Adipocyte (in vitro differentiated cells): ENCODE measurements at regions not wholly inside any gene's neighbourhood (a gene's known extent, or its start where the extent isn't known, plus 50 kb on each side); places are given as distances from the start of the nearest gene placed in this dataset.
"Not testable (repeated sequence)": the region's sequence is repeated elsewhere in the genome, so short reads cannot be mapped to it uniquely, and the experiment has no call there.

ENCODE experiments used
- DNase-seq: peaks from one replicate; pipeline ENCODE4 v3.0.0-alpha.2; 2015; ENCODE audit warnings: low read depth
- H3K27me3 ChIP-seq: replicated peaks from 2 replicates; pipeline ENCODE4 v1.7.0; 2013; ENCODE audit warnings: mild to moderate bottlenecking, low read length, moderate library complexity; ENCODE audit not compliant: control insufficient read depth, insufficient read depth
- H3K36me3 ChIP-seq: 2 replicates; pipeline ENCODE4 v1.7.0; 2013; ENCODE audit warnings: low read length, mild to moderate bottlenecking, moderate library complexity; ENCODE audit not compliant: control insufficient read depth, insufficient read depth, severe bottlenecking
- H3K4me1 ChIP-seq: 2 replicates; pipeline ENCODE4 v1.7.0; 2013; ENCODE audit warnings: mild to moderate bottlenecking, low read length, moderate library complexity; ENCODE audit not compliant: control insufficient read depth, insufficient read depth
- H3K4me3 ChIP-seq: 2 replicates; pipeline ENCODE4 v1.7.0; 2013; ENCODE audit warnings: mild to moderate bottlenecking, low read length, moderate library complexity
- H3K9ac ChIP-seq: 2 replicates; pipeline ENCODE4 v1.7.0; 2013; ENCODE audit warnings: mild to moderate bottlenecking, low read length, moderate library complexity
- H3K9me3 ChIP-seq: 2 replicates; pipeline ENCODE4 v1.7.0; 2013; ENCODE audit warnings: mild to moderate bottlenecking, low read length, moderate library complexity; ENCODE audit not compliant: control insufficient read depth

DNA sequence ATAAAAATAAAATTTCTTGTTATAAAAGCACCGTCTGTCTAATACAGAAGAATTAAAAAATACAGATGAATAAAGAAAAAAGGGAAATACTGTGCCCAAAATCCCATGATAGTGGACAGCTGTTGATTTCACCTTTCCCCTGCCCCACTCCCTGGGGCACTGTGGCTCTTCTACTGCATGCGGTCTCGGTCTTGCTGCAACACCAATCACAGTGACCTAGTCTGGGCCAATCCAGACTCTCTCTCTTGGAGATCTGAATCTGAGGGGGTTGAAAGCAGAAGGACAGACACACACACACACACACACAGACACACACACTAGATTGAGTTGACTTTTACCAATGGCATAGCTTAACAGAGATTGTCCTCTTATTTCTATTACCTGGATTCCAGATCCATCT is 70.5 kb upstream of the FYN start:
- no peaks in the 10 kb centered on the region for H3K36me3 ChIP-seq
- H3K4me3 ChIP-seq: no peak overlapping the region
- H3K9me3 ChIP-seq: no peaks in the 10 kb centered on the region
- no peak for DNase-seq
- H3K9ac ChIP-seq: no peak overlapping the region
- no peaks in the 10 kb centered on the region for H3K27me3 ChIP-seq
- peaks cover 49% of the 10 kb centered on the region for H3K4me1 ChIP-seq

DNA sequence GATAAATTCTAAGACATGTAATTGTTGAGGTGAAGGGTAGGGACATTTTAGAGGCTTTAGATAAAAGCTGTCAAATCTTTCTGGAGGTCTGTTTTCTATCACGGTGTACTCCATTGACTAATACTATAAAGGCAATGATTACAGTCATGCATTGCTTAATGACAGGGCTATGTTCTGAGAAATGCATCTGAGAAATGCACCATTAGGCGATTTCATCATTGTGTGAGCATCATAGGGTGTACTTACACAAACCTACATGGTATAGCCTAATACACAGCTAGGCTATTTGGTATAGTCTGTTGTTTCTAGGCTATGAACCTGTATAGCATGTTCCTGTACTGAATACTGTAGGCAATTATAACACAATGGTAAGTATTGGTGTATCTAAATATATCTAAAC is 71.3 kb upstream of the FYN start:
- no peaks in the 10 kb centered on the region for H3K9me3 ChIP-seq
- no peaks in the 10 kb centered on the region for H3K27me3 ChIP-seq
- H3K4me1 ChIP-seq: peaks cover 41% of the 10 kb centered on the region
- H3K9ac ChIP-seq: no peak overlapping the region
- peak; percentile 41 for DNase-seq
- H3K4me3 ChIP-seq: no peak overlapping the region
- no peaks in the 10 kb centered on the region for H3K36me3 ChIP-seq

DNA sequence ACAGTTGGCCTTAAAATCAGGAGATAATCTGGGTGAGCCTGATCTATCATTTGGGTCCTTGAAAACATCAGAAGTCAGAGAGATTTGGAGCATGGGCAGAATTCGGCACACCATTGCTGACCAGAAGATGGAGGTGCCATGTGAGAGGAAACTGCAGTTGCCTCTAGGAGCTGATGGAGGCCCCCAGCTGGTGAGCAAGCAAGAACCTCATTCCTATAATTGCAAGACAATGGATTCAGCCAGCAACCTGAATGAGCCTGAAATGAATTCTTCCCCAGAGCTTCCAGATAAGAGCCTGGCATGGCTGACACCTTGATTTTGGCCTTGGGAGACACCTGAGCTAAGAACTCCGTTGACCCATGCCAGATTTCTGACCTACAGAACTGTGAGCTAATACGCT is 76.3 kb upstream of the FYN start:
- no peak overlapping the region for H3K9ac ChIP-seq
- H3K36me3 ChIP-seq: no peaks in the 10 kb centered on the region
- no peaks in the 10 kb centered on the region for H3K27me3 ChIP-seq
- DNase-seq: no peak
- H3K4me3 ChIP-seq: no peak overlapping the region
- no peaks in the 10 kb centered on the region for H3K9me3 ChIP-seq
- peaks cover 43% of the 10 kb centered on the region for H3K4me1 ChIP-seq

DNA sequence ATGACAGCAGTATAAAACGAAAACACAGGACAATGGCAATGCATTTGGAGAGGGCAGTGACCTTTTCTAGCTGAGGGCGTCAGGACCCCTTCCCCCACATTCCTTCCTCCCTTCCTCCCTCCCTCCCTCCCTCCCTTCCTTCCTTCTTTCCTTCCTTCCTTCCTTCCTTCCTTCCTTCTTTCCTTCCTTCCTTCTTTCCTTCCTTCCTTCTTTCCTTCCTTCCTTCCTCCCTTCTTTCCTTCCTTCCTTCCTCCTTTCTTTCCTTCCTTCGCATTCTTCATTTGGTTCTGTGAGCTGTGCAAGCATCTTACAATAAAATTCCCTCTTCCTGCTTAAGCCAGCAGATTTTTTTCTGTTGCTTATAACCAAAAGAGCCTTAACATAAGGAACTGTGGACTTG is 76.7 kb upstream of the FYN start:
- peaks cover 43% of the 10 kb centered on the region for H3K4me1 ChIP-seq
- H3K9ac ChIP-seq, H3K9me3 ChIP-seq, H3K36me3 ChIP-seq, H3K4me3 ChIP-seq, DNase-seq, H3K27me3 ChIP-seq: not testable (repeated sequence)

DNA sequence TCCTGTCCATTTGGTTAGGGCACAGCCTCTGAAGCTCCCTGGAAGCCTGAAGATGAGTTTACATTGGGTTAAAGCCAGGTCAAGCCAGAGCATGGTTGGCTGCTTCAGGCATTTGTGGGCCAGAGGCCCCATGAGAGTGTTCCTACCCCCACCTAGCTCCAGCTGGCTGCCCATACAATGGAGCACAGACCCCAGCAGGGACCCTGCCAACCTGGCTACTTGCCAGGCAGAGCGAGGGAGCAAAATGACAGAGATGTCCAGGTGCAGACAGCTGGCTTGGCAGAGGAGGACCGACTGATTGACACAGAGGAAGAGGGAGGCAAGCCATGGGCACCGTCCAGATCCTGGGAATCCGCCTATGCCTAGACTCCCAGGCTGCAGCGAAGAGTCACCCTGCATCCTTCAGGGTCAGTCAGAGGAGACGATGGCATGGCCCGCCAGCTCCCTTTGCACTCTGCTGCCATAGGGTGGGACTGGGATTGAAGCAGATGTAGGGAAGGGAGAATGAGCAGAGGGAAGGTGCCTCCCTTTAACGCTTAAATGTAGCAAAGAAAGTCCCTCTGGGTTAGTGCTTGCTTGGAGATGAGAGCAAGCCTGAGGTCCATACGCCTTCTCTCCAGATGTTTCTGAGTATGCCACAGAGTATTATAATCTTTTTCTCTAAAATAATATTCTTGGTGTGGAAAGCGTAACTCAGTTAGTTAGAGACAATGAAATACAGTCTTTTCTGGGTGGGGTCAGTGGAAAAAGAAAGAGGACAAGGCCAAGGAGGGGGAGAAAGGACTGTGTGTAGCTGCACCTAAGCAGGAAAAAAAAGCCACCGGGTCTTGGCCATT is 77.6 kb upstream of the FYN start:
- Histone ChIP-seq H3K4me1 (peaks cover 43% of the 10 kb centered on the region), H3K27me3 (no peaks in the 10 kb centered on the region), H3K9me3 (no peaks in the 10 kb centered on the region), H3K9ac (no peak overlapping the region), H3K36me3 (no peaks in the 10 kb centered on the region), H3K4me3 (no peak overlapping the region)
- peak; percentile 34 for DNase-seq

DNA sequence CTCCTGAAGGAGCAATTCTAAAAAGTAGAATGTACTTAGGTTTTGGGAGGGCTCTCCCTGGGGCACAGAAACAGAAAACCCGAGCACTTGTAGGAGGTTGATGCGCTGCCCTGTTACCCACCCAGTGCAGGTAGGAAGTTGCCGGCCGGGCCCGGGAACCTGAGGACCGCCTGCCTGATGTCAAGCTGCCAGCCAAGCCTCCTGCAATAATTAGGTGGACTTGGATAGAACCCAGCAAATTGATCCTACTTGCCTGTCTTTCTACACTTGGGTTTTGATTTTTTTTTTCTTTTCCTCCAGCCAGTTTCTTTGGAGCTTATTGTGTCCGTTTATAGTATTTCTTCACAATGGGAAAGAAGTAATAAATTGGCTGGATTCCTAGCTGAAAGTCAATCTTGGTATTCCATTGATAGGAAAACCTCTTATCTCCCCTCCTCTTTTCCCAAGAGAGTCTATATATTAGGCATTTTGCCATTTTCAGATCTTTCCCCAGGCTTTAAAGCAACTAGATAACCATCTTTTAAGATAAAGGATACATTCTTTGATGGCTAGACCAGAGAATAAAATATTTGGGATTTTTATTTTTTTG is 78.3 kb upstream of the FYN start:
- H3K27me3 ChIP-seq: no peaks in the 10 kb centered on the region
- no peak overlapping the region for H3K9ac ChIP-seq
- H3K9me3 ChIP-seq: no peaks in the 10 kb centered on the region
- DNase-seq: no peak
- no peaks in the 10 kb centered on the region for H3K36me3 ChIP-seq
- peaks cover 39% of the 10 kb centered on the region for H3K4me1 ChIP-seq
- no peak overlapping the region for H3K4me3 ChIP-seq

DNA sequence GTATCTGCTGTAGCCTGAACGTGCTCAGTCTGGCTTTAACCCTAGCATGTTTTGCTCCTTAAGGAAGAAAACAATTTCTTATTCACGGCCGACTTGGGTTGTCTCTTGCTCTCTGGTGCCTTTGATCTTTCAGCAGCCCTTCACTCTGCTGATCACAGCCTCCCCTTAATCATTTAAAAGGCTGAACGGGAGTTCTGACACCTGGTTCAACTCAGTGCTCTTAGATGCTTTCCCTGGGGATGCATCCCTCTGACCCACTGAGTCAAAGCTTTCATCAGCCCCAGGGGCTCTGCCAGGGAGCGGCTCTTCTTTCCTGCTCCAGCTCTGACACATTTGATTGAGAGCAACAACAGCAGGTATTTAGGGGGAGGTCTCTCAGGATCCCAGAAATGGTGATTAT is 79.0 kb upstream of the FYN start:
- H3K9me3 ChIP-seq: no peaks in the 10 kb centered on the region
- no peak overlapping the region for H3K9ac ChIP-seq
- peaks cover 33% of the 10 kb centered on the region for H3K4me1 ChIP-seq
- no peak for DNase-seq
- H3K36me3 ChIP-seq: no peaks in the 10 kb centered on the region
- no peak overlapping the region for H3K4me3 ChIP-seq
- H3K27me3 ChIP-seq: no peaks in the 10 kb centered on the region

DNA sequence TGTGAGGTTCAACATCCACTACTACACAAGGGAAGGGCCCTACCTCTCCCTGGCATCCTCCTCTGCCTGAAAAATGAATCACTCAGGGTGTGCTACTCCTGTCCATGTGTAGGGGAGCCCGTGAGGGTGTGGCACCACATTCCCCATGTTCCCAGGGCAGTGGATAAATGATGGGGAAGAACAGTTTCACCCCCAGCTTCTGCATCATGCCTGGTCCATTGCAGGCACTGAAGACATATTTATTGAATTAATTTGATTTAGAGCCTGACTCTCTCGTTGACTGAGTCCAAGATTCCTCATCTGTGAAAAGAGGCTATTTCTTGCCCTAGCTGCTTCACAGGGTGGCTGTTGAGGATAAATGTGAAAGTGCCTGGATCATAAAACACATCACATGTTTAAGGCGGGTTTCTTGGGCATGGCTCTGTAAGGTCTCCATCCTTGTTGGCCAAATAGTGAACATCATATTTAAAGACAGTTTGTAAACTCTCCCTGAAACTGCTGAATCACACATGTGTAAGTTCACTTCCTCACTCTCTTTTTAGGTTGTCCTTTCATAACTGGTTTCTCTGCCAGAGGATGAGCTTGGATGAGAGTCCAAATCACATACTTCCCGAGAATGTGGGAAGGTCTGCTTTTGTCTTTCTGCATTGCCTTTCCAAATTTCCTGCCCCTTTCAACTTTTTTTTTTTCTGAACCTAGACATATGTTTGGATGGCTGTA is 79.7 kb upstream of the FYN start:
- no peak for DNase-seq

DNA sequence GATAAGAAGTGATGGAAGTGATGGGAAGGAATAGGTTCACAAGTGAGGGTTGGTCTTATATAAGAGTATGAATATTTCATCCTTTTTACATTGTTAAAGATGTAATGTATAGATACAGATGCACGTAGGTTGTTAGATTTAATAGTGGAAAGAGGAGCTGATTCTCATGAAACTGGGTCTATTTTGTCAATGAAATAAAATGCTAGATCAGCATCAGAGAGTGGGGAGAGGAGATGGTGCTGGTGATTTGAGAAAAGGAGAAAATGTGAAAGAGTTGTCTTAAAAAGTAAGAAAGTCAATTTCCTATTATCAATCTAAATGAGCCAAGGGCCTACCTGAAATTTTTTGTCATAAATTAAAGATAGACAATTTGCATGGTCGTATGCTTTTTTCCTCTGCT is 82.8 kb upstream of the FYN start:
- H3K4me1 ChIP-seq: peaks cover 23% of the 10 kb centered on the region
- no peak for DNase-seq
- H3K27me3 ChIP-seq: no peaks in the 10 kb centered on the region
- H3K36me3 ChIP-seq: no peaks in the 10 kb centered on the region
- no peak overlapping the region for H3K4me3 ChIP-seq
- H3K9me3 ChIP-seq: no peaks in the 10 kb centered on the region
- no peak overlapping the region for H3K9ac ChIP-seq

More for the DNA sequence above, 79.7 kb upstream of the FYN start:
- no peaks in the 10 kb centered on the region for H3K9me3 ChIP-seq
- H3K4me1 ChIP-seq: peaks cover 33% of the 10 kb centered on the region
- H3K9ac ChIP-seq: no peak overlapping the region
- H3K4me3 ChIP-seq: no peak overlapping the region
- H3K27me3 ChIP-seq: no peaks in the 10 kb centered on the region
- H3K36me3 ChIP-seq: no peaks in the 10 kb centered on the region

DNA sequence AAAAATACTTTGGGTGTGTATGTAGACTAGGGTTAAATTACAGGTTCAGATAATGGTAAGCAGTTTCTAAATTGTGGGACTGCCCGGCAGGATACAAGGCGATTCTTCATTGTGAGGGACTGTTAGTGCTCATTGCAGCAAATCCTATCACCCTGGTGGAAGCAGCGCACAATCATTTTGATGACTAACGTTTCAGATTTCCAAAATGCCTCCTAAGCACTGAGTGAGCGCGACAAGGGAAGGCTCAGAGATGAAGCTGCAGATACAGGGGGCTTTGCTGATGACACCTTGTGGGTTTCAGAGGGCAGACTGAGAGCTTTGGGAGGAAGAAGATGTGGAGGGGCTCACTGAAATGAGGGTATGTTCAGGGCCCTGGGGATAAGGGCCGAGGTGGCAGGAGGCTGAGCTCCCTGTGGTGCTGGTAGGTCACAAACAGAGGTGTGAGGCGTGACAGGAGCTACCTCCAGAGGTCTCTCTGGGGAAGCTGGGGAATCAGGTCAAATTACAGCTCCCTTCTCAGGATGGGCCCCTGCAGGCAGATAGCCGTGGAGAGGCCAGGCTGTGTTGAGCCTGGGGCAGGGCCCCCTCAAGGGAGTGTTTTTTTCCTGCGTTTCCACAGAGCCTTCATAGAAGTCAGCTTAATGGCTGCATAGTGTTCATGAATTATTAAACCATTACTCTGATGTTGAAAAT is 84.5 kb upstream of the FYN start:
- Histone ChIP-seq H3K36me3 (no peaks in the 10 kb centered on the region), H3K9ac (no peak overlapping the region), H3K27me3 (no peaks in the 10 kb centered on the region), H3K9me3 (no peaks in the 10 kb centered on the region), H3K4me1 (peaks cover 8% of the 10 kb centered on the region), H3K4me3 (no peak overlapping the region)
- DNase-seq: no peak

DNA sequence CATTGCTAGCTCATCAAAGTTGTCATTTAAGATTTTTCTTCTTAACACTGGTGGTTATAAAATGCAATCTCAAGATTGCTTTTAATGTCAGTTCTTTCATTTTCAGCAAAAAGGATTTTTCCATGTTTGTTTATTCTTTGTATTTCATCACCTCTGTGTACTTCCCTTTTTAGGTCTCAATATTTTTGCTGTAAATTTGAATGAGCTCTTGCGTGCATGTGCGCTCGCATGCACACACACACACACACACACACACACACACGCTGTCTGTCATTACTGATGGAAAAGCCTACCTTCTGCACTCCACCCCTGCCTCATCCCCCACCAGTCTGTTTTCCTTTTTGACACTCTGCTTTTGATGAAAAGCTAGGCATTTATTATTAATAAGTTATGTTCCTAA is 85.3 kb upstream of the FYN start:
- no peaks in the 10 kb centered on the region for H3K27me3 ChIP-seq
- DNase-seq: no peak
- no peak overlapping the region for H3K9ac ChIP-seq
- H3K4me1 ChIP-seq: peaks cover under 1% of the 10 kb centered on the region
- no peaks in the 10 kb centered on the region for H3K36me3 ChIP-seq
- H3K4me3 ChIP-seq: no peak overlapping the region
- H3K9me3 ChIP-seq: no peaks in the 10 kb centered on the region
